HUES64 (cell line): ENCODE measurements at regions not wholly inside any gene's neighbourhood (a gene's known extent, or its start where the extent isn't known, plus 50 kb on each side); places are given as distances from the start of the nearest gene placed in this dataset.

Experiments
- H3K27ac ChIP-seq: 2 replicates; pipeline ENCODE4 v1.7.0; 2013; ENCODE audit warnings: low read depth, low read length, inconsistent platforms
- H3K27me3 ChIP-seq: 2 replicates; pipeline ENCODE4 v1.6.1; 2013; ENCODE audit warnings: mild to moderate bottlenecking, low read length; ENCODE audit not compliant: insufficient read depth
- H3K36me3 ChIP-seq: 2 replicates; pipeline ENCODE4 v1.6.1; 2013; ENCODE audit warnings: mild to moderate bottlenecking, low read length; ENCODE audit not compliant: insufficient read depth
- H3K4me1 ChIP-seq: 2 replicates; pipeline ENCODE4 v1.6.1; 2013; ENCODE audit warnings: mild to moderate bottlenecking, low read length, moderate library complexity; ENCODE audit not compliant: insufficient read depth
- H3K4me3 ChIP-seq: 2 replicates; pipeline ENCODE4 v1.5.1; 2013; ENCODE audit warnings: mild to moderate bottlenecking, low read length, moderate library complexity
- H3K9ac ChIP-seq: 2 replicates; pipeline ENCODE4 v1.6.1; 2013; ENCODE audit warnings: mild to moderate bottlenecking, low read depth, low read length
- H3K9me3 ChIP-seq: 2 replicates; pipeline ENCODE4 v1.6.1; 2013; ENCODE audit warnings: low read depth, low read length; ENCODE audit not compliant: insufficient read depth
- WGBS: fragments of 150-250, 120-280 bp; methylation state at CpG from one replicate; pipeline ENCODE4 v1.1.7; 2013; ENCODE audit warnings: missing lambda C conversion rate; 5-methylcytosine and 5-hydroxymethylcytosine counted together

- no peaks in the 10 kb centered on the region for H3K4me1 ChIP-seq
- H3K9me3 ChIP-seq, result no peaks in the 10 kb centered on the region
- H3K36me3 ChIP-seq, result no peaks in the 10 kb centered on the region
- H3K9ac ChIP-seq, result no peak overlapping the region
- no peak overlapping the region for H3K4me3 ChIP-seq
- H3K27me3 ChIP-seq, result no peaks in the 10 kb centered on the region
- H3K27ac ChIP-seq, result no peak overlapping the region
- WGBS, result 94% methylated on average over 4 of the region's 4 CpGs
Observed at GRCh38 chr13:107067381-107067780, 499.4 kb upstream of the ARGLU1 start.

GRCh38 chr13:107066355-107066754, 498.4 kb upstream of the ARGLU1 start:
- Histone ChIP-seq H3K4me1 (no peaks in the 10 kb centered on the region), H3K36me3 (no peaks in the 10 kb centered on the region), H3K4me3 (no peak overlapping the region), H3K27ac (no peak overlapping the region), H3K9ac (no peak overlapping the region), H3K9me3 (no peaks in the 10 kb centered on the region), H3K27me3 (no peaks in the 10 kb centered on the region)
- 92% methylated on average over 3 of the region's 3 CpGs for WGBS

GRCh38 chr13:107065036-107065435, 497.1 kb upstream of the ARGLU1 start:
- H3K4me1 ChIP-seq, result no peaks in the 10 kb centered on the region
- no peak overlapping the region for H3K4me3 ChIP-seq
- no peaks in the 10 kb centered on the region for H3K9me3 ChIP-seq
- no peak overlapping the region for H3K27ac ChIP-seq
- no peaks in the 10 kb centered on the region for H3K27me3 ChIP-seq
- H3K36me3 ChIP-seq, result no peaks in the 10 kb centered on the region
- no peak overlapping the region for H3K9ac ChIP-seq
- WGBS, result 92% methylated on average over 3 of the region's 3 CpGs

- H3K36me3 ChIP-seq, result no peaks in the 10 kb centered on the region
Observed at GRCh38 chr13:107057028-107057631, 489.2 kb upstream of the ARGLU1 start.

GRCh38 chr13:107043021-107043956, 475.4 kb upstream of the ARGLU1 start:
- Histone ChIP-seq H3K9ac (no peak overlapping the region), H3K4me1 (no peaks in the 10 kb centered on the region), H3K27me3 (no peaks in the 10 kb centered on the region), H3K9me3 (no peaks in the 10 kb centered on the region), H3K4me3 (no peak overlapping the region), H3K27ac (no peak overlapping the region), H3K36me3 (no peaks in the 10 kb centered on the region)
- 94% methylated on average over 7 of the region's 7 CpGs for WGBS

More at GRCh38 chr13:107057028-107057631, 489.2 kb upstream of the ARGLU1 start:
- Histone ChIP-seq H3K4me3 (no peak overlapping the region), H3K27me3 (no peaks in the 10 kb centered on the region), H3K9me3 (no peaks in the 10 kb centered on the region), H3K9ac (no peak overlapping the region), H3K27ac (no peak overlapping the region), H3K4me1 (no peaks in the 10 kb centered on the region)
- WGBS, result 87% methylated on average over 3 of the region's 3 CpGs

GRCh38 chr13:107035778-107036177, 467.8 kb upstream of the ARGLU1 start:
- Histone ChIP-seq H3K27ac (no peak overlapping the region), H3K4me3 (no peak overlapping the region), H3K27me3 (no peaks in the 10 kb centered on the region), H3K9me3 (no peaks in the 10 kb centered on the region), H3K36me3 (no peaks in the 10 kb centered on the region), H3K9ac (no peak overlapping the region), H3K4me1 (peaks cover 15% of the 10 kb centered on the region; the same call in 1 of the 2 replicates)
- WGBS, result 88% methylated on average over 1 of the region's 2 CpGs

GRCh38 chr13:107035186-107035585, 467.2 kb upstream of the ARGLU1 start:
- no peak overlapping the region for H3K27ac ChIP-seq
- H3K36me3 ChIP-seq, result no peaks in the 10 kb centered on the region
- H3K9ac ChIP-seq, result no peak overlapping the region
- 93% methylated on average over 6 of the region's 6 CpGs for WGBS
- no peaks in the 10 kb centered on the region for H3K9me3 ChIP-seq
- H3K27me3 ChIP-seq, result no peaks in the 10 kb centered on the region
- H3K4me1 ChIP-seq, result peaks cover 15% of the 10 kb centered on the region; the same call in 1 of the 2 replicates
- no peak overlapping the region for H3K4me3 ChIP-seq

- Histone ChIP-seq H3K27me3 (no peaks in the 10 kb centered on the region), H3K4me3 (no peak overlapping the region), H3K9ac (no peak overlapping the region), H3K9me3 (no peaks in the 10 kb centered on the region), H3K4me1 (peaks cover 15% of the 10 kb centered on the region; the same call in 1 of the 2 replicates), H3K27ac (no peak overlapping the region), H3K36me3 (no peaks in the 10 kb centered on the region)
- 87% methylated on average over 17 of the region's 17 CpGs for WGBS
Observed at GRCh38 chr13:107034236-107034872, 466.4 kb upstream of the ARGLU1 start.

- Histone ChIP-seq H3K9me3 (no peaks in the 10 kb centered on the region), H3K4me3 (no peak overlapping the region), H3K4me1 (peaks cover 15% of the 10 kb centered on the region; the same call in 1 of the 2 replicates), H3K36me3 (no peaks in the 10 kb centered on the region), H3K27me3 (no peaks in the 10 kb centered on the region), H3K27ac (no peak overlapping the region), H3K9ac (no peak overlapping the region)
- 100% methylated on average over 1 of the region's 2 CpGs for WGBS
Observed at GRCh38 chr13:107031716-107032115, 463.8 kb upstream of the ARGLU1 start.

GRCh38 chr13:107028751-107029150, 460.8 kb upstream of the ARGLU1 start:
- Histone ChIP-seq H3K4me3 (no peak overlapping the region), H3K36me3 (no peaks in the 10 kb centered on the region), H3K27ac (no peak overlapping the region), H3K4me1 (no peaks in the 10 kb centered on the region; the same call in 1 of the 2 replicates), H3K9ac (no peak overlapping the region), H3K9me3 (no peaks in the 10 kb centered on the region), H3K27me3 (no peaks in the 10 kb centered on the region)
- 93% methylated on average over 8 of the region's 8 CpGs for whole genome bisulfite sequencing

- no peaks in the 10 kb centered on the region for H3K36me3 ChIP-seq
- H3K9ac ChIP-seq, result no peak overlapping the region
- H3K4me1 ChIP-seq, result no peaks in the 10 kb centered on the region; the same call in 1 of the 2 replicates
- no peak overlapping the region for H3K4me3 ChIP-seq
- 85% methylated on average over 1 of the region's 1 CpG for WGBS
- H3K27ac ChIP-seq, result no peak overlapping the region
- no peaks in the 10 kb centered on the region for H3K27me3 ChIP-seq
- H3K9me3 ChIP-seq, result no peaks in the 10 kb centered on the region
Observed at GRCh38 chr13:107025991-107026390, 458.1 kb upstream of the ARGLU1 start.
